GM18498 (cell line): ENCODE measurements at regions not wholly inside any gene's neighbourhood (a gene's known extent, or its start where the extent isn't known, plus 50 kb on each side); places are given as distances from the start of the nearest gene placed in this dataset.

Experiments used
- ATAC-seq: cut with Tn5 transposase; IDR thresholded peaks from one replicate; pipeline ENCODE4 v1.9.1; 2021; ENCODE audit warnings: mild to moderate bottlenecking, moderate library complexity; ENCODE audit not compliant: unreplicated experiment

DNA sequence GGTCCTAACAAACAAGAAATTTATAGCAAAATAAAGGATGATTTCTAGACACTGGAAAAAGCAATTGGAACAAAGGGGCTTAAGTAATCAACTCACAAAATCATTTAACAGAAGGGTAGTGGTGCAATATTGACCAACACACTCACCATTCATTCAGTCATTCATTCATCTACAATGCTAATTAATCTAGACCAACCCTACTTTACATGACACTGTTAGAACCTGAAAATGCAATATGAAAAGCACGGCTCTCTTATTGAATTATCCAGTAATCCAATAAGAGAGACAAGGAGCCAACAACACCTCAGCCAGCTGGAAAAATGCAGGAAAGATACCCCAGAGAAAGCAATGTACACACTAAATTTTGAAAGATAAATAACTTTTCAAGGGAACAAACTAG lies 310.8 kb upstream of the NR5A2 start:
- ATAC-seq: no peak

DNA sequence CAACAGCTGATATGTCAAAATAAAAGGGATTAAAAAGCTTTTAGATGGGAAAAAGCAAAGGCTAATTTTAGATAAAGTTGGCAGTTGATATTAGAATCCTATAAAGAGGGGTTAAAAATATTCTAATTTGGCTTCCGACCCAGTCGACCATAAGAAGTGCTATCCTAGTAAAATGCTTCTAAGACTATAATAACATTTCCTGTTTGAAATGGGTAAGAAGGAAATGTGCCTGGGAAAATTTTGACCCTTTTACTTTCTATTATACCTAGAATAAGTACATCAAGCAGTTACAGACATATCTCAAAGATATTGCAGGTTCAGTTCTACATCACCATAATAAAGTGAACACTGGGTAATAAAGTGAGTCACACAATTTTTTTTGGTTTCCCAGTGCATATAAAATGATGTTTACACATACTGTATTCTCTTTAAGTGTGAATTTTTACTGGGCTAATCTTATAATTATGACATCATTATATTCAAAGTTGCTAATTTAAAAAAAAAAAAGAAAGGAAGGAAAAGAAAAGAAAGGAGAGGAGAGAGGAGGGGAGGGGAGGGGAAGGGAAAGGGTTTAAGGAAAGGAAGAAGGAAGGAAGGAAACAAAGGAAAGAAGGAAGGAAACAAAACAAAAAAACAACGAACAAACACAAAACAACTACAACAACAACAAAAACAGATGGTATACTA lies 308.2 kb upstream of the NR5A2 start:
- ATAC-seq: no peak

GRCh38 chr1:199720496-199720895 lies 307.0 kb upstream of the NR5A2 start:
- ATAC-seq: no peak

- no peak for ATAC-seq
Measured at GRCh38 chr1:199721001-199721400, 306.5 kb upstream of the NR5A2 start.

DNA sequence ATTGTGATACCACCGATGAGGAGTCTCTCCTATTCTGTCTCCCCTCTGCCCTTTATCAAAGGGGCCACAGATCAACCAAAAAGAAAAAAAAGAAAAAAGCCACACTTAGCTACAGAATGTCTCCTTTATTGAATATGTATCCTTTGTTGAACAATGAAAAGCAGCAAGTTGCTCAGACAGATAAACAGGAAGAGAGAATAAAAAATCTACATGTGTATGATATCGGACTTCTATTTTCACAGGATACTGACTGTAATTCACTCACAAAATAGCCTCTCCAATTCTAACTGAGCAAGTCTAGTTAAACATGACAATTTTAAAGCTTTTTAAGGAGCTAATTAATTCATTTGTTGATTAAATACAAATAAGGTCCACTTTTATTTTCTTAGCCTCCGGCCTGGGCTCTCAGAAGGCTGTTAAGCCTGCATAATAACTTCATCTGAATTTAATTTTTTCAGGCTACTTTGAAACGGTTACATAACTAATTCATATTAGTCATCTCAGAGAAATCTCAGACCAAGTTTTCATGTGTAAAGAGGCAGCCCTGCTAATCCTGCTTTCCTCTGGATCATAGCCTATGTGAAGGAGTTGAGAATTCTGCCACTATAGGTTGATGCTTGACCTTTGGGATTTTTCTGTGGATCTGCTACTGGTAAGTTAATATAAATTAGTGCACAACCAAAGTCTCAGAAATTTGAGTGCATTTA lies 304.1 kb upstream of the NR5A2 start:
- no peak for ATAC-seq

GRCh38 chr1:199724049-199724448 lies 303.5 kb upstream of the NR5A2 start:
- ATAC-seq: no peak

DNA sequence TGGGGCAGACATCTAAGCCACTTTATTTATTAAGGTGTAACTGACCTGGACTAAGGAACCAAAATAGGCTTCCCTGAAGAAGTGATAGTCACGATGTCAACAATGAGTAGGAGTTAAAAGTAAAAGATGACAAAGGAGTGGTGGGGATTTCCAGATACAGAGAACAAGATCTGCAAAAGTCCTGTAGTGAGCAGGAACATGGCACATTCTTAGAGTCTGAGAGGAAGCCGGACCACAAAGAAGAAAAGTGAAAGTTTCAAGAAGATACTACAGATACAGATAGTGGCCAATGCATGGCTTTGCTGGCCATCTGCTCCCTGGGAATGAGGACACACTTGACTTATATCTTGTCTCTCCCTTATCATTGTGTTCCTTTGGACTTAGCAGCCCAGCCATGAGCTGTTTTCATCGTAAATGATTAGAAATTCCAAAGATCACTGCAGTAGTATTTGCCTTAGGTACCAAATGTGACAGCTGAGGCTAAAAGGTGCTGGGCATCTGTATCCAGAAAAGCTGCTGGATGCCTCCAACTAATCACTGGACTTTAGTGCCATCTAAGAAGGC lies 302.4 kb upstream of the NR5A2 start:
- ATAC-seq: peak; percentile 48

DNA sequence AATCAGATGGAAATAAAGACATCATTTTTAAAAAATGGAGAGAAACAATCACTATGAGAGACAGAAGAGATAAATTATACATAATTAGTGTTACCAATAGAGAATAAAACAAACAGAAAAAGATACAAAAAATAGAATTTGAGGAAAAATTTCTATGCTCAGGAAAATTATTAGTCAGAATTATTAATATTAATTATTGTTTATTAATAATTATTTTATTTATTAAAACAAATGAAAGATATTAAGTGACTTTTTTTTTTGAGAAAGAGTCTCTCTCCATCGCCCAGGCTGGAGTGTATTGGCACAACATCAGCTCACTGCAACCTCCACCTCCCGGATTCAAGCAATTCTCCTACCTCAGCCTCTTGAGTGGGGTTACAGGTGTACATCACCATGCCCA lies 299.8 kb upstream of the NR5A2 start:
- no peak for ATAC-seq

DNA sequence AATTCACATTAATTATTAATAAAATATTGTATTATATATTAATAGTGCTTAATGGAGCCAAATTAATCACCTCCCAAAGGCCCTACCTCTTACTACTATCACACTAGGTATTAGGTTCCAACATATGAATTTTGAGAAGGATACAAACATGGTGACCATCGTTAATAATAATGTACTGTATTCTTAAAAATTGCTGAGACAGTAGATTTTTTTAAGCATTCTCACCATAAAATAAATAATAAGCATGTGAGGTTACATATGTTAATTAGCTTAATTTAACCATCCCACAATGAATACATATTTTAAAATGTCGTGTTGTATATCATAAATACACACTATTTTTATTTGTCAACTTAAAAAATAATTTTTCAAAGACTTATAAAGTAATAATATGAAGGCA lies 299.2 kb upstream of the NR5A2 start:
- no peak for ATAC-seq

GRCh38 chr1:199733125-199733524 lies 294.4 kb upstream of the NR5A2 start:
- no peak for ATAC-seq

DNA sequence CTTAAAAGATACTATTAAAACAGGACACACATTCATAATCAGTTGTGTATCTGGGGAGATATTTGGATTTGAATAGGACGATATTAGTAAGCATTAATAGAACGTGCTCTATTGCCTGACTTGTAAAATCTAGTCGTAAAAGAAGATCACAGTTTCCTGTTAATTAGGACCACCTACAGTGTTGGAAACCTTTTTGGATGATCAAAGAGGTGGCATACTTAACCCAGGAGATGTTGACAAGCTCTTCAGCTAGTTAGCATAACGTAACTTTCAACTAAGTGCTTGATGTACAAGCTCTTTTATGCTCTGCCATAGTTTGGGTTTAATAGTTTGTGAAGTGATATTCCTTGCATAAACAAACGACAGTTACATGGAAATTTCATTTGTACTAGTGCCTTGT lies 293.3 kb upstream of the NR5A2 start:
- ATAC-seq: no peak

- ATAC-seq: no peak
Measured at GRCh38 chr1:199735660-199736059, 291.9 kb upstream of the NR5A2 start.

DNA sequence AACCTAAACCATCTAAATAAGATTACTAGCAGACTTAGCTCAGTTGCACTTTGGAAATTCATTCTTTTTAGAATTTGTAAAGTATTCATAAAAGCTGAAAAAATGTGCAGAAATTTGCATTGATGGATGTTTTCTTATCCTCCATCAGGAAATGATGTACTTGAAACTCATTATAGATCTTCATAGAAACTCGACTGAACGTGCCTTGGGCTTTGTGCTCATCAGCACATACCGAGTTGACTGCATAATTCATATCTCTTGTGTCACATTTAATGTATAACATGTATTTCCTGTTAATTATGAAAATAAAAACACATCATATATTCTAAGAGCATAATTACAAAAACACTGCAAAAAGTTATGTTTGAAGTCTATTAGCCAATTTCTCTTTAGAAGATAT lies 290.9 kb upstream of the NR5A2 start:
- no peak for ATAC-seq

DNA sequence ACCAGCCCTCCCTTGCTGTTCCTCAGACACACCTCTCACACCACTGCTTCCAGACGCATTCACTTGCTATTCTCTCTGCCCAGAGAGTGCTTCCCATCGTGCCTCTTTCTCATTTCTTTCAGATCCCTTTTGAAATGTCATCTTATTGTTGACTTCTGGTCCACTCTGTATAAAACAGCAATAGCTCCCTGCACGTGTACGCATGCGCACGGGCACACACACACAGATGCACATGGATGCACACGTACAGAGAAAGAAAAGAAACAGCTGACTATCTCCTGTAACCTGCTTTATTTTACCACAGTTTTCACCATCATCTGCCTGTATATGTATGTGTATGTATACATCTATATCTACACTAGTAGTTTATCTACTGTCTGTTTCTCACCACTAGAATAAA lies 285.9 kb upstream of the NR5A2 start:
- ATAC-seq: no peak

- ATAC-seq: no peak
Measured at GRCh38 chr1:199742547-199742946, 285.0 kb upstream of the NR5A2 start.

GRCh38 chr1:199743227-199743626 lies 284.3 kb upstream of the NR5A2 start:
- ATAC-seq: no peak

DNA sequence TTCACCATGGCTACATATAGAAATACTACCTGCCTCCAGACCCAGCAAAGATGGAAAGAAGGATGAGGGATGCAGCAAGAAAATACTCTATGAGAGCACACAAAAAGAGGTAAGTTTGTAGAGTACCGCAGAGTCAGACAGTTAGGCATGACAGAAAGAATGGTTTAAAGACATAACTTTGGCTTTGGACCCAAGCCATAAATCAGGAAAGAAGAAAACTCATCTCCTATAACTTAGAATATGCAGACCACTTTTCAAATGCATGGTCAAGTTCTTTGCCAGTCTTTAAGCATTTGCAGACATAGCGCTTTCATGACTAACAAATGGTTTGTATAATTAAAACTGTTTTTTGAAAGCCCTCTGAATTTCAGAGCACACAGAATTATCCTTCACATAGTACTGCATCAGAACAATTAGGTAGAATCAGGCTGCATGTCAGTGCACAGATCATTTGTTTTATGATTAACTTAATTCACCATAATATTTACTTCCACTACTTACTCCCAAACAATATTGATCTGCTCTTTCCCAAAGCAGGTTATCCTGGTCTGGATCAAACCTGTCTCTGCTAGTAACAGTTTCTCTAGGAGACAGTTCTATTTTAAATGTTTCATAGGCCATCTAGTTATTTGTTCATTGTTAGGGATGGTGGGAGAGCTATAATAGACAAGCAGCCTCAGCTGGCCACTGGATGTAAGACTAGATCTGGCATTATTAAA lies 280.7 kb upstream of the NR5A2 start:
- no peak for ATAC-seq

DNA sequence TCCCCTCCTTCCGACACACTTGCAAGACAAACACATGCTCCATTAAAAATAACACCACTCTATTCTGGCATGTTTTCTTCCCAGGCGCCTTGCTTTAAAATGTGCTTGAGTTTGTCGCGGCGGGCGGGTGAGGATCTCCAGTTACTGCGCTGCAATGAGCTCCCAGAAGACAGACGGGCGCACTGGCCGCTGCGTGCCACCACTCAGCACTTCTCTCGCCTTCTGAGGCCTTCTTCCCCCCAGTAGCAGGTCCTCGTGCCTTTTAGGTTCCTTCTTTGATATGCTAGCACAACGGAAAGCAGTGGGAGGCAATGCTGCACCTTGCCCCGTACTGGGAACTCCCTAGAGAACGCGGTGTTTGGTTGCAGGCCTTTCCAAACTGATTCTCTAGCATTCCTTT lies 279.5 kb upstream of the NR5A2 start:
- ATAC-seq: no peak

- no peak for ATAC-seq
Measured at GRCh38 chr1:199751506-199751905, 276.0 kb upstream of the NR5A2 start.

DNA sequence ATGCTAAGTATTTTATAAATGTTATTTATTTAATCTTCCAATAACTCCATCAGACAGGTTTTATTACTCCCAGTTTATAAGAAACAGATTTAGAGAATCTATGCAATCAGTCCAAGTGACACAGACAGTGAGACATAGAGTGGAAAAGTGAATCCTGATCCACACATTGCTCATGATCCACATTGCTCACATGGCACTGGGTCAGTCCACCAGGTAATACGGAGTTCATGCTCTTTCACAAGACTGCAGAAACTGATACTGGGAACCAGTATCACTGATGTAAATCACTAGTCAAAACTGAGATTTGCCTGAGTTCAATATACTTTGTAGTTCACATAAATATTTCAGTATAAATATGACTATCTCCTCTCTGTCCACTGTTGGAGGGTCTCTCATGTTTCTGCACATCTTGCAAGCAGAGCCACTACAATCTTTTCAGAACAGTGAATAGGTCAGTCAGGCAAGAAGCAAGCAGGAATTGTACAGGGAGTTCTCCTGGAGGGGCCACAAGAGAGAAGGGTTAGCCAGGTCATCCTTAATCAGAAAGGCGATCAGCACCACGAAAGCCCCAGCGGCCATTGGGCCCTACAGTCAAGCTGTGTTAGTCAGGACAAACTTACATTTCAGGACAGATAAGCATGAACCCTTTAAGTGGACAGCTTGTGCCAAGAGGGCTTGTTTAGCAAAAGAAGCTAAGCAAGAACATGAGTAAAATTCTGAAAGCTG lies 275.4 kb upstream of the NR5A2 start:
- no peak for ATAC-seq

- no peak for ATAC-seq
Measured at GRCh38 chr1:199752688-199753027, 274.9 kb upstream of the NR5A2 start.
